OCI-LY1 (cell line): ENCODE measurements at regions not wholly inside any gene's neighbourhood (a gene's known extent, or its start where the extent isn't known, plus 50 kb on each side); places are given as distances from the start of the nearest gene placed in this dataset.

Experiments
- H2AFZ ChIP-seq: fragments of 200-600 bp; sonication (generic), shearing (Covaris generic); 2 replicates; pipeline ENCODE4 v1.6.0; 2014; ENCODE audit warnings: antibody characterized with exemption, mild to moderate bottlenecking, low read length
- H3F3A ChIP-seq: fragments of 200-600 bp; sonication (generic), shearing (Covaris generic); 2 replicates; pipeline ENCODE4 v1.6.0; 2014; ENCODE audit warnings: mild to moderate bottlenecking, antibody characterized with exemption, low read length, moderate library complexity; ENCODE audit not compliant: insufficient read depth
- H3K27ac ChIP-seq: fragments of 200-600 bp; sonication (generic); 2 replicates; pipeline ENCODE4 v1.5.1; 2014; ENCODE audit warnings: low read length, mixed run types, mild to moderate bottlenecking, low read depth; ENCODE audit not compliant: poor library complexity, severe bottlenecking
- H3K27me3 ChIP-seq: fragments of 200-600 bp; sonication (generic); 2 replicates; pipeline ENCODE4 v1.6.0; 2014; ENCODE audit warnings: antibody characterized with exemption, mild to moderate bottlenecking, low read length, moderate library complexity; ENCODE audit not compliant: insufficient read depth
- H3K36me3 ChIP-seq: fragments of 200-600 bp; sonication (generic); 2 replicates; pipeline ENCODE4 v1.6.1; 2014; ENCODE audit warnings: mild to moderate bottlenecking, antibody characterized with exemption, low read length, moderate library complexity, mixed read lengths; ENCODE audit not compliant: insufficient read depth
- H3K4me1 ChIP-seq: fragments of 200-600 bp; sonication (generic); 2 replicates; pipeline ENCODE4 v1.5.1; 2014; ENCODE audit warnings: mild to moderate bottlenecking, low read length, moderate library complexity; ENCODE audit not compliant: insufficient read depth, severe bottlenecking
- H3K4me2 ChIP-seq: fragments of 200-600 bp; sonication (generic), shearing (Covaris generic); 2 replicates; pipeline ENCODE4 v1.6.1; 2014; ENCODE audit warnings: low read length
- H3K4me3 ChIP-seq: fragments of 200-600 bp; sonication (generic); 2 replicates; pipeline ENCODE4 v1.5.1; 2014; ENCODE audit warnings: low read length, low read depth, mild to moderate bottlenecking, mixed read lengths; ENCODE audit not compliant: poor library complexity, severe bottlenecking
- H3K79me2 ChIP-seq: fragments of 200-600 bp; shearing (Covaris generic); 2 replicates; pipeline ENCODE4 v1.6.1; 2016; ENCODE audit warnings: mixed run types, low read length, mixed read lengths; ENCODE audit not compliant: insufficient read depth
- H3K9ac ChIP-seq: fragments of 200-600 bp; sonication (generic), shearing (Covaris generic); 2 replicates; pipeline ENCODE4 v1.6.1; 2014; ENCODE audit warnings: mild to moderate bottlenecking, low read length, mixed read lengths
- H3K9me2 ChIP-seq: fragments of 200-600 bp; sonication (generic), shearing (Covaris generic); 2 replicates; pipeline ENCODE4 v1.6.1; 2014; ENCODE audit warnings: low read depth, mild to moderate bottlenecking, low read length, mixed read lengths
- H3K9me3 ChIP-seq: fragments of 200-600 bp; shearing (Covaris generic); 2 replicates; pipeline ENCODE4 v1.6.1; 2014; ENCODE audit warnings: low read length, mixed read lengths
- H4K20me1 ChIP-seq: fragments of 200-600 bp; sonication (generic), shearing (Covaris generic); 2 replicates; pipeline ENCODE4 v1.6.0; 2016; ENCODE audit warnings: mild to moderate bottlenecking, low read length; ENCODE audit not compliant: insufficient read depth
- CTCF ChIP-seq: fragments of 200-600 bp; sonication (generic), shearing (Covaris generic); IDR thresholded peaks from 2 replicates; pipeline ENCODE4 v1.5.1; 2017; ENCODE audit warnings: mild to moderate bottlenecking, antibody characterized with exemption, low read length, moderate library complexity, mixed read lengths
- EZH2 ChIP-seq: fragments of 200-600 bp; sonication (generic), shearing (Covaris generic); IDR thresholded peaks from 2 replicates; pipeline ENCODE4 v1.8.0; 2017; ENCODE audit warnings: borderline replicate concordance, mixed run types, mild to moderate bottlenecking, antibody characterized with exemption, low read length, moderate library complexity, mixed read lengths

- Histone ChIP-seq H3K79me2 (no peaks in the 10 kb centered on the region), H3K4me1 (no peaks in the 10 kb centered on the region), H3K27ac (no peak overlapping the region), H3F3A (no peaks in the 10 kb centered on the region), H3K36me3 (no peaks in the 10 kb centered on the region), H3K4me2 (no peak overlapping the region), H3K9me3 (no peaks in the 10 kb centered on the region), H2AFZ (no peak overlapping the region), H3K9ac (no peak overlapping the region), H4K20me1 (no peaks in the 10 kb centered on the region), H3K9me2 (no peaks in the 10 kb centered on the region), H3K27me3 (no peaks in the 10 kb centered on the region), H3K4me3 (no peak overlapping the region)
- TF ChIP-seq EZH2 (no peak), CTCF (no peak)
Measured at GRCh38 chr6:82832811-82833210, 232.8 kb downstream of the UBE3D start.

GRCh38 chr6:82833481-82833880 lies 232.2 kb downstream of the UBE3D start:
- no peaks in the 10 kb centered on the region for H3F3A ChIP-seq
- H3K9ac ChIP-seq, result no peak overlapping the region
- no peak overlapping the region for H2AFZ ChIP-seq
- no peak overlapping the region for H3K27ac ChIP-seq
- no peak overlapping the region for H3K4me3 ChIP-seq
- H3K4me2 ChIP-seq, result no peak overlapping the region
- no peaks in the 10 kb centered on the region for H3K36me3 ChIP-seq
- H3K79me2 ChIP-seq, result no peaks in the 10 kb centered on the region
- H3K9me2 ChIP-seq, result no peaks in the 10 kb centered on the region
- H3K27me3 ChIP-seq, result no peaks in the 10 kb centered on the region
- no peaks in the 10 kb centered on the region for H3K9me3 ChIP-seq
- H3K4me1 ChIP-seq, result no peaks in the 10 kb centered on the region
- H4K20me1 ChIP-seq, result no peaks in the 10 kb centered on the region
- no peak for TF ChIP-seq CTCF
- TF ChIP-seq EZH2, result no peak

- Histone ChIP-seq H3K9ac (no peak overlapping the region), H2AFZ (no peak overlapping the region), H3F3A (no peaks in the 10 kb centered on the region), H3K36me3 (no peaks in the 10 kb centered on the region), H3K79me2 (no peaks in the 10 kb centered on the region), H4K20me1 (no peaks in the 10 kb centered on the region), H3K4me2 (no peak overlapping the region), H3K27me3 (no peaks in the 10 kb centered on the region), H3K9me2 (no peaks in the 10 kb centered on the region), H3K27ac (no peak overlapping the region), H3K4me3 (no peak overlapping the region), H3K9me3 (no peaks in the 10 kb centered on the region), H3K4me1 (no peaks in the 10 kb centered on the region)
- TF ChIP-seq EZH2 (no peak), CTCF (no peak)
Measured at GRCh38 chr6:82836022-82836575, 229.5 kb downstream of the UBE3D start.
